Fibroblast of lung (primary cell): ENCODE measurements at regions not wholly inside any gene's neighbourhood (a gene's known extent, or its start where the extent isn't known, plus 50 kb on each side); places are given as distances from the start of the nearest gene placed in this dataset.

Experiments
- CTCF ChIP-seq, 2 donors: IDR thresholded peaks in 1 of 2; conservative IDR thresholded peaks in 1 of 2; 1 replicate in 1 of 2; 2 replicates in 1 of 2; pipeline ENCODE4 v1.5.1; 2011 to 2012; ENCODE audit warnings: low read length in 2 of 2, control low read depth in 1 of 2, inconsistent platforms in 1 of 2, low read depth in 1 of 2, mild to moderate bottlenecking in 1 of 2
- EZH2 ChIP-seq: IDR thresholded peaks from 2 replicates; pipeline ENCODE4 v1.5.1; 2012; ENCODE audit warnings: low read length, control low read depth, mild to moderate bottlenecking; ENCODE audit errors: missing control alignments

- TF ChIP-seq CTCF (conservative IDR thresholded peaks at IDR 0.05 in 1 of 2, IDR thresholded peaks at IDR 0.05 in 1 of 2; ENCODE audit: low read depth in 1 of 2, low read length in 2 of 2) (no peak), EZH2 (no peak)
Observed at GRCh38 chr1:235919833-235920441, 53.2 kb upstream of the LYST start.
